Body of pancreas (tissue), 4 donors: ENCODE measurements at regions not wholly inside any gene's neighbourhood (a gene's known extent, or its start where the extent isn't known, plus 50 kb on each side); places are given as distances from the start of the nearest gene placed in this dataset.

Source experiments
- CTCF ChIP-seq, 7 experiments: fragments of 450-650 bp in 4 of 7; fragments of 200-600 bp in 3 of 7; sonication (generic) in 3 of 7; IDR thresholded peaks; one replicate each; pipeline ENCODE4 v1.5.1; 2016 to 2019; ENCODE audit warnings: antibody characterized with exemption in 7 of 7
- POLR2A ChIP-seq, 3 donors: fragments of 450-650 bp; IDR thresholded peaks; one replicate each; pipeline ENCODE4 v1.6.1; 2016; ENCODE audit warnings: antibody characterized with exemption in 3 of 3, mild to moderate bottlenecking in 2 of 3

DNA sequence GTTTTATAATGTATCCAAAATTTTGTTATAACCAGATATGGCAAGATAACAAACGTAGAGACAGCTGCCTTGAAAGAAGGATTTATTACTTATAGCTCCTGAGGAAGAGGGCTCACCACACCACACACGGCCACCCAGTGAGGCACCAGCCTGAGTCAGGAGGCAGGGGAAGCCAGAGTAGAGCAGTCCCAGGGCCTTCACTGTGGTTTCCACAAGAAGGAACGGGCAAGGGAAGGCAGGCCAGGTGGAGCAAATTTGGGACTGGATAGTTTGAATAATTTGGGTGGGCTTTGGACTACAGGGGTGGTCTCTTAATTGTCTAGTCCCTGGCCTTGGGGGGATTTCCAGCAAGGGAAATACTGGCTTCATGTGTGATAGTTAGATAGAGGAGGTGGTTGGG, 72.5 kb downstream of the RRAGC start:
- TF ChIP-seq POLR2A (IDR thresholded peaks at IDR 0.05) (no peak), CTCF (IDR thresholded peaks at IDR 0.05) (no peak)
